H1 (cell line): ENCODE measurements at regions not wholly inside any gene's neighbourhood (a gene's known extent, or its start where the extent isn't known, plus 50 kb on each side); places are given as distances from the start of the nearest gene placed in this dataset.

Experiments used
- BACH1 ChIP-seq: IDR thresholded peaks from 2 replicates; pipeline ENCODE4 v1.6.1; 2012; ENCODE audit warnings: low read length, improper control_type of control experiment
- CREB1 ChIP-seq: IDR thresholded peaks from 2 replicates; pipeline ENCODE4 v1.6.1; 2012; ENCODE audit warnings: inconsistent platforms
- MAFK ChIP-seq: IDR thresholded peaks from 2 replicates; pipeline ENCODE4 v1.6.1; 2012; ENCODE audit warnings: low read depth, mild to moderate bottlenecking, improper control_type of control experiment, low read length
- TCF12 ChIP-seq: IDR thresholded peaks from 2 replicates; pipeline ENCODE4 v1.6.1; 2011; ENCODE audit warnings: low read depth, mild to moderate bottlenecking, low read length
- YY1 ChIP-seq: IDR thresholded peaks from 2 replicates; pipeline ENCODE4 v1.6.1; 2011; ENCODE audit warnings: low read depth, mild to moderate bottlenecking, low read length

DNA sequence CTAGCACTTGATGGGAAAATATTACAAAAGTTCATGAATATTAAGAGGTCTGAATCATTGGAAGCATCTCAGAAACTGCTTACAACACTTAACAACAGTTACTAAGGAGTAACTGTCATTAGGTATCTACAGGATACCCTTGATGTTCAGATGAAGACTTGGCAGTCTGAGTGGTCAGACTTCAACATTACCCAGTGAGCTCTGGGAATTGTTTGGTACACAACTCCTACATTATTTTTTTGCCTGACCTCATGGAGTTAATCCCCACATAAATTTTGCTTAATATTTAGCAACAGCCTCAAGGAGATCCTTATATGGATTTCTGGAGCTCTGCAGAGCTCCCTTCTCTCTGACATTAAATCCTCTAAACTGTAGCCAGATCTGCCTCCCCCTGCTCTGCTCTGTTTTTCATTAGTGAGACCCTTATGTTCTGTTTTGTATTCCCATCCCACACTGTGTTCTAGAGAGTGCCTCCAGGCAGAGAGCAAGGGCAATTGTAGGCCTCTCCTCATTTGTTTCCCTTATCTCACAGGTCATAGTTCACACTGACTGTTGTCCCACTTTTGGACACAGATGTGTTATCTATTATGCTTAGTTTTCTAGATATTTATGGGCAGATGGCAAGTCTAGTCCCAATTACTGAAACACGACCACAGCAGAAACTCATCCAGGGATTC, 368.8 kb downstream of the GASK1B start (continued):
- no peak for TF ChIP-seq TCF12
- no peak for TF ChIP-seq YY1
- no peak for TF ChIP-seq MAFK
- TF ChIP-seq BACH1, result no peak
- no peak for TF ChIP-seq CREB1
